HL-60/S4 (cell line): ENCODE measurements at regions not wholly inside any gene's neighbourhood (a gene's known extent, or its start where the extent isn't known, plus 50 kb on each side); places are given as distances from the start of the nearest gene placed in this dataset.

ENCODE experiments used
- in situ Hi-C: fragments of 300-500 bp; cut with MboI; formaldehyde crosslinking; loops from 2 replicates; pipeline ENCODE4 v1.14.3; 2022; ENCODE audit warnings: low sequenced_read_pairs

GRCh38 chr5:54885636-54886035, 99.8 kb downstream of the ESM1 start:
- in situ Hi-C loops: no loop called here

GRCh38 chr5:54884195-54884536, 101.2 kb downstream of the ESM1 start:
- in situ Hi-C loops: no loop called here

GRCh38 chr5:54883374-54884194, 101.8 kb downstream of the ESM1 start:
- in situ Hi-C loops: no loop called here

GRCh38 chr5:54882841-54883240, 102.6 kb downstream of the ESM1 start:
- in situ Hi-C loops: no loop called here

GRCh38 chr5:54882101-54882500, 103.3 kb downstream of the ESM1 start:
- in situ Hi-C loops: no loop called here

- in situ Hi-C loops: no loop called here
Observed at GRCh38 chr5:54881286-54882005, 103.9 kb downstream of the ESM1 start.

- in situ Hi-C loops: no loop called here
Observed at GRCh38 chr5:54876976-54877375, 108.4 kb downstream of the ESM1 start.

- in situ Hi-C loops: no loop called here
Observed at GRCh38 chr5:54876556-54876955, 108.8 kb downstream of the ESM1 start.

GRCh38 chr5:54874337-54875021, 110.9 kb downstream of the ESM1 start:
- in situ Hi-C loops: loop anchor here (25.0 kb wide), 1 partner anchor 362 kb away; the partner anchor contains the start of gene SNX18

GRCh38 chr5:54873691-54874090, 111.7 kb downstream of the ESM1 start:
- in situ Hi-C loops: loop anchor here (25.0 kb wide), 1 partner anchor 361 kb away; the partner anchor contains the start of gene SNX18

GRCh38 chr5:54872810-54873209, 112.6 kb downstream of the ESM1 start:
- in situ Hi-C loops: loop anchor here (25.0 kb wide), 1 partner anchor 361 kb away; the partner anchor contains the start of gene SNX18

- in situ Hi-C loops: loop anchor here (25.0 kb wide), 1 partner anchor 358 kb away; the partner anchor contains the start of gene SNX18
Observed at GRCh38 chr5:54870271-54870670, 115.1 kb downstream of the ESM1 start.

- in situ Hi-C loops: loop anchor here (25.0 kb wide), 1 partner anchor 357 kb away; the partner anchor contains the start of gene SNX18
Observed at GRCh38 chr5:54869691-54870090, 115.7 kb downstream of the ESM1 start.

GRCh38 chr5:54868511-54869483, 116.6 kb downstream of the ESM1 start:
- in situ Hi-C loops: loop anchor here (25.0 kb wide), 1 partner anchor 356 kb away; the partner anchor contains the start of gene SNX18

- in situ Hi-C loops: loop anchor here (25.0 kb wide), 1 partner anchor 355 kb away; the partner anchor contains the start of gene SNX18
Observed at GRCh38 chr5:54867310-54867944, 118.0 kb downstream of the ESM1 start.

GRCh38 chr5:54864911-54865515, 120.4 kb downstream of the ESM1 start:
- in situ Hi-C loops: loop anchor here (25.0 kb wide), 1 partner anchor 353 kb away; the partner anchor contains the start of gene SNX18

- in situ Hi-C loops: loop anchor here (25.0 kb wide), 1 partner anchor 350 kb away; the partner anchor contains the start of gene SNX18
Observed at GRCh38 chr5:54862036-54862435, 123.4 kb downstream of the ESM1 start.

- in situ Hi-C loops: loop anchor here (25.0 kb wide), 1 partner anchor 349 kb away; the partner anchor contains the start of gene SNX18
Observed at GRCh38 chr5:54861212-54861894, 124.0 kb downstream of the ESM1 start.
